Spleen (tissue), 11 donors: ENCODE measurements at regions not wholly inside any gene's neighbourhood (a gene's known extent, or its start where the extent isn't known, plus 50 kb on each side); places are given as distances from the start of the nearest gene placed in this dataset.
A peak's percentile ranks its signal among the peaks of the same experiment; 100 is the strongest.

Source experiments
- DNase-seq: peaks from one replicate; pipeline ENCODE4 v3.0.0-alpha.2; 2020
- H3K27ac ChIP-seq, 8 donors: fragments of 200-600 bp; sonication (generic) in 7 of 8; 1 replicate in 4 of 8; 2 replicates in 4 of 8; pipeline versions ENCODE4 v1.5.0 to v1.8.0; 2016 to 2021; ENCODE audit warnings: inconsistent platforms in 4 of 8, mild to moderate bottlenecking in 4 of 8, moderate library complexity in 1 of 8
- H3K27me3 ChIP-seq, 7 donors: fragments of 200-600 bp; sonication (generic) in 6 of 7; replicated peaks in 1 of 7; 1 replicate in 4 of 7; 2 replicates in 3 of 7; pipeline versions ENCODE4 v1.5.0 to v1.8.0; 2016 to 2021; ENCODE audit warnings: inconsistent platforms in 3 of 7, mild to moderate bottlenecking in 1 of 7
- H3K36me3 ChIP-seq, 6 donors: fragments of 200-600 bp; sonication (generic) in 5 of 6; 1 replicate in 4 of 6; 2 replicates in 2 of 6; pipeline versions ENCODE4 v1.5.0 to v1.8.0; 2016 to 2021; ENCODE audit warnings: inconsistent platforms in 2 of 6
- H3K4me1 ChIP-seq, 6 donors: fragments of 200-600 bp; sonication (generic) in 5 of 6; 1 replicate in 3 of 6; 2 replicates in 3 of 6; pipeline versions ENCODE4 v1.5.0 to v1.8.0; 2016 to 2021; ENCODE audit warnings: inconsistent platforms in 3 of 6
- H3K4me3 ChIP-seq, 8 donors: fragments of 200-600 bp; sonication (generic) in 7 of 8; 1 replicate in 4 of 8; 2 replicates in 4 of 8; pipeline versions ENCODE4 v1.5.0 to v1.8.0; 2016 to 2021; ENCODE audit warnings: inconsistent platforms in 4 of 8, mild to moderate bottlenecking in 4 of 8, moderate library complexity in 2 of 8
- H3K9me3 ChIP-seq, 8 donors: fragments of 200-600 bp; sonication (generic) in 7 of 8; 1 replicate in 4 of 8; 2 replicates in 4 of 8; pipeline versions ENCODE4 v1.5.0 to v1.8.0; 2016 to 2021; ENCODE audit warnings: inconsistent platforms in 4 of 8
- CTCF ChIP-seq, 11 experiments: fragments of 200-600 bp in 7 of 11; fragments of 450-650 bp in 4 of 11; sonication (generic) in 4 of 11; IDR thresholded peaks in 8 of 11; conservative IDR thresholded peaks in 3 of 11; 1 replicate in 7 of 11; 2 replicates in 4 of 11; pipeline versions ENCODE4 v1.4.0 to v1.8.0; 2016 to 2021; ENCODE audit warnings: antibody characterized with exemption in 11 of 11, inconsistent platforms in 4 of 11, mild to moderate bottlenecking in 1 of 11
- POLR2A ChIP-seq, 3 donors: fragments of 450-650 bp; IDR thresholded peaks; one replicate each; pipeline ENCODE4 v1.5.1; 2017; ENCODE audit warnings: antibody characterized with exemption in 3 of 3, mild to moderate bottlenecking in 1 of 3
- POLR2AphosphoS5 ChIP-seq, 3 donors: sonication (generic); formaldehyde crosslinking; IDR thresholded peaks; one replicate each; pipeline ENCODE4 v1.5.1; 2017; ENCODE audit warnings: antibody characterized with exemption in 3 of 3
- WGBS, 5 donors: extraction: QIAGEN DNeasy Blood & Tissue Kit in 3 of 5; methylation state at CpG; one replicate each; pipeline versions ENCODE4 v1.1.5 to v1.1.7; 2013 to 2018; 5-methylcytosine and 5-hydroxymethylcytosine counted together
- intact Hi-C: fragments of 100-400 bp; cut with DNase I; formaldehyde crosslinking; loops from one replicate; pipeline ENCODE4 v1.15.0; 2023; ENCODE audit warnings: low total_unique reads
- donor health status: healthy with polysubstance abuse.
- donor health status: DM: no; HTN: no; CAD: no; lungs with moderate emphysema.
- donor health status: DM: no; HTN: no; CAD: no.
- donor health status: Bipolar disorder and iron deficiency.
- donor health status: healthy.
- donor health status: DM: no; HTN: no; CAD: no.
- donor health status: DM: yes; HTN: yes; CAD: no.

GRCh38 chr2:120463527-120463926 lies 117.6 kb downstream of the INHBB start:
- Histone ChIP-seq H3K4me3 (no peak overlapping the region), H3K27ac (no peak overlapping the region), H3K9me3 (peaks cover 0 to 15% (median 11%) of the 10 kb centered on the region in 8 donors), H3K27me3 (peaks cover 0 to 53% (median 0%) of the 10 kb centered on the region in 7 donors), H3K36me3 (no peaks in the 10 kb centered on the region), H3K4me1 (peaks cover 0 to 13% (median 4%) of the 10 kb centered on the region in 6 donors)
- WGBS, 5 donors = 53 to 82% (median 74%) methylated on average over 10 to 12 of the region's 12 CpGs
- DNase-seq = peak; percentile 63
- TF ChIP-seq POLR2A (IDR thresholded peaks at IDR 0.05) (no peak), POLR2AphosphoS5 (IDR thresholded peaks at IDR 0.05) (no peak), CTCF (IDR thresholded peaks at IDR 0.05 in 8 of 11, conservative IDR thresholded peaks at IDR 0.05 in 3 of 11) (no peak)
- intact Hi-C loops = no loop called here

- Histone ChIP-seq H3K4me1 (peaks cover 0 to 13% (median 5%) of the 10 kb centered on the region in 6 donors), H3K27me3 (peaks cover 0 to 53% (median 0%) of the 10 kb centered on the region in 7 donors), H3K27ac (no peak overlapping the region), H3K4me3 (no peak overlapping the region), H3K9me3 (peaks cover 0 to 11% (median 6%) of the 10 kb centered on the region in 8 donors), H3K36me3 (no peaks in the 10 kb centered on the region)
- TF ChIP-seq POLR2A (IDR thresholded peaks at IDR 0.05) (no peak), POLR2AphosphoS5 (IDR thresholded peaks at IDR 0.05) (no peak), CTCF (IDR thresholded peaks at IDR 0.05 in 8 of 11, conservative IDR thresholded peaks at IDR 0.05 in 3 of 11) (no peak)
- DNase-seq = no peak
- WGBS, 5 donors = 0 to 92% (median 65%) methylated on average over 1 of the region's 1 CpG
- intact Hi-C loops = no loop called here
These were observed 118.1 kb downstream of the INHBB start for GRCh38 chr2:120463996-120464395.

- WGBS, 5 donors = 64 to 84% (median 74%) methylated on average over 7 to 12 of the region's 12 CpGs
- Histone ChIP-seq H3K9me3 (peaks cover 0 to 6% (median 2%) of the 10 kb centered on the region in 8 donors), H3K36me3 (no peaks in the 10 kb centered on the region), H3K27me3 (peaks cover 0 to 53% (median 0%) of the 10 kb centered on the region in 7 donors), H3K27ac (no peak overlapping the region), H3K4me3 (no peak overlapping the region), H3K4me1 (peaks cover 0 to 16% (median 9%) of the 10 kb centered on the region in 6 donors)
- TF ChIP-seq CTCF (IDR thresholded peaks at IDR 0.05 in 8 of 11, conservative IDR thresholded peaks at IDR 0.05 in 3 of 11) (no peak), POLR2A (IDR thresholded peaks at IDR 0.05) (no peak), POLR2AphosphoS5 (IDR thresholded peaks at IDR 0.05) (no peak)
- peak; percentile 50 for DNase-seq
- intact Hi-C loops = no loop called here
These were observed 118.6 kb downstream of the INHBB start for GRCh38 chr2:120464448-120464931.

- Histone ChIP-seq H3K27ac (no peak overlapping the region), H3K4me1 (peaks cover 0 to 19% (median 10%) of the 10 kb centered on the region in 6 donors), H3K9me3 (no peaks in the 10 kb centered on the region), H3K36me3 (no peaks in the 10 kb centered on the region), H3K4me3 (no peak overlapping the region), H3K27me3 (peaks cover 0 to 53% (median 0%) of the 10 kb centered on the region in 7 donors)
- 83 to 96% (median 92%) methylated on average over 9 to 11 of the region's 11 CpGs for WGBS, 5 donors
- peak; percentile 47 for DNase-seq
- intact Hi-C loops = no loop called here
- TF ChIP-seq POLR2AphosphoS5 (IDR thresholded peaks at IDR 0.05) = no peak
- TF ChIP-seq POLR2A (IDR thresholded peaks at IDR 0.05) = no peak
- no peak for TF ChIP-seq CTCF (IDR thresholded peaks at IDR 0.05 in 8 of 11, conservative IDR thresholded peaks at IDR 0.05 in 3 of 11)
These were observed 119.2 kb downstream of the INHBB start for GRCh38 chr2:120465012-120465700.
